ENCODE measurements at regions not wholly inside any gene's neighbourhood (a gene's known extent, or its start where the extent isn't known, plus 50 kb on each side); places are given as distances from the start of the nearest gene placed in this dataset.

- TF ChIP-seq ZNF274 (IDR thresholded peaks at IDR 0.05; ENCODE audit: low read depth, low read length) (no peak), YY1 (IDR thresholded peaks at IDR 0.05; ENCODE audit: insufficient read depth, insufficient read length) (no peak)
These were observed 102.1 kb downstream of the SHCBP1 start for GRCh38 chr16:46519063-46519462.

Measured in NT2/D1 (cell line).